SK-N-MC (cell line): ENCODE measurements at regions not wholly inside any gene's neighbourhood (a gene's known extent, or its start where the extent isn't known, plus 50 kb on each side); places are given as distances from the start of the nearest gene placed in this dataset.
"Not testable (repeated sequence)": the region's sequence is repeated elsewhere in the genome, so short reads cannot be mapped to it uniquely, and the experiment has no call there.

ENCODE experiments used
- EZH2 ChIP-seq: fragments of 200-600 bp; sonication (generic); IDR thresholded peaks from one replicate; pipeline ENCODE4 v1.6.1; 2017; ENCODE audit warnings: antibody characterized with exemption
- FOXP2 ChIP-seq: optimal IDR thresholded peaks from 2 replicates; pipeline ENCODE3; 2011; ENCODE audit warnings: mild to moderate bottlenecking, moderate library complexity; ENCODE audit not compliant: insufficient read depth; ENCODE audit errors: extremely low read length, control extremely low read depth
- POLR2AphosphoS5 ChIP-seq: IDR thresholded peaks from 2 replicates; pipeline ENCODE4 v1.6.1; 2012; ENCODE audit warnings: mild to moderate bottlenecking, low read depth, low read length, borderline replicate concordance

- not testable (repeated sequence) for TF ChIP-seq POLR2AphosphoS5, EZH2, FOXP2
Measured at GRCh38 chr1:146599906-146600305, 338.2 kb upstream of the NBPF12 start.
